GM12891 (cell line): ENCODE measurements at regions not wholly inside any gene's neighbourhood (a gene's known extent, or its start where the extent isn't known, plus 50 kb on each side); places are given as distances from the start of the nearest gene placed in this dataset.

Experiments used
- POLR2A ChIP-seq: IDR thresholded peaks from 2 replicates; pipeline ENCODE4 v1.6.1; 2011; ENCODE audit warnings: low read depth, low read length, control low read depth
- POLR2AphosphoS5 ChIP-seq: IDR thresholded peaks from 2 replicates; pipeline ENCODE4 v1.6.1; 2011; ENCODE audit warnings: low read depth, low read length, control low read depth
- POU2F2 ChIP-seq: IDR thresholded peaks from 2 replicates; pipeline ENCODE4 v1.6.1; 2011; ENCODE audit warnings: low read depth, mild to moderate bottlenecking, control low read depth, low read length, moderate library complexity
- SPI1 ChIP-seq: IDR thresholded peaks from 2 replicates; pipeline ENCODE4 v1.6.1; 2011; ENCODE audit warnings: low read depth, low read length, control low read depth
- TAF1 ChIP-seq: IDR thresholded peaks from 2 replicates; pipeline ENCODE4 v1.6.1; 2011; ENCODE audit warnings: low read depth, low read length, control low read depth

GRCh38 chr12:83390186-83390585 lies 703.5 kb downstream of the TMTC2 start:
- TF ChIP-seq POLR2A (no peak), TAF1 (no peak), POLR2AphosphoS5 (no peak), SPI1 (no peak), POU2F2 (no peak)
